GM12878 (cell line): ENCODE measurements at regions not wholly inside any gene's neighbourhood (a gene's known extent, or its start where the extent isn't known, plus 50 kb on each side); places are given as distances from the start of the nearest gene placed in this dataset.

Source experiments
- ATAC-seq: fragments of 200-7000 bp; cut with Tn5 transposase; 3 replicates; pipeline ENCODE4 v1.9.1; 2020; ENCODE audit warnings: mild to moderate bottlenecking, moderate library complexity
- BruUV-seq: library from RNA; stranded (reverse); fragments of 400-500 nt; replicated peaks from 2 replicates; lab custom pipeline; 2021; lab: Mats Ljungman, UMichigan
- CTCF ChIA-PET: fragments of 300-600 bp; sonication (Branson Sonifier 250); formaldehyde crosslinking; extraction: SDS; loops from one replicate; lab custom pipeline; 2021; ENCODE audit warnings: inconsistent platforms; lab: Yijun Ruan, JAX
- POLR2A ChIA-PET: fragments of 350-600 bp; formaldehyde crosslinking; extraction: SDS; loops from one replicate; lab custom pipeline; 2021; ENCODE audit warnings: inconsistent platforms; lab: Charles Lee
- RAD21 ChIA-PET: fragments of 300-600 bp; sonication (Branson Sonifier 250); formaldehyde crosslinking; loops from one replicate; lab custom pipeline; 2023; ENCODE audit warnings: antibody characterized with exemption; ENCODE audit not compliant: unreplicated experiment; lab: Charles Lee
- SMC1A ChIA-PET: fragments of 300-600 bp; sonication (Branson Sonifier 250); formaldehyde crosslinking; loops from one replicate; lab custom pipeline; 2023; ENCODE audit not compliant: unreplicated experiment, uncharacterized antibody; lab: Charles Lee
- DNase-seq: peaks from one replicate; pipeline ENCODE4 v3.0.0-alpha.2; 2011; ENCODE audit warnings: low read depth, low spot score
- FAIRE-seq: peaks from 3 replicates; lab custom pipeline; 2011; peaks lifted over from hg19 to GRCh38; lab: Jason Lieb, UNC
- H2AFZ ChIP-seq: 2 replicates; pipeline ENCODE4 v1.6.0; 2011; ENCODE audit warnings: low read depth, low read length, control low read depth; ENCODE audit not compliant: control insufficient read depth
- H3K27ac ChIP-seq: 2 replicates; pipeline ENCODE4 v1.5.1; 2011; ENCODE audit warnings: control low read depth; ENCODE audit not compliant: control insufficient read depth, insufficient read depth
- H3K27me3 ChIP-seq, 2 experiments: replicated peaks in 1 of 2; 2 replicates each; pipeline versions ENCODE4 v1.6.0 to v1.6.1; 2011; ENCODE audit warnings: low read length in 1 of 2; ENCODE audit not compliant: control insufficient read depth in 2 of 2, insufficient read depth in 2 of 2
- H3K36me3 ChIP-seq, 2 experiments: 2 replicates each; pipeline ENCODE4 v1.5.1; 2011; ENCODE audit warnings: low read length in 1 of 2; ENCODE audit not compliant: control insufficient read depth in 2 of 2, insufficient read depth in 2 of 2
- H3K4me1 ChIP-seq: 2 replicates; pipeline ENCODE4 v1.6.1; 2011; ENCODE audit warnings: mild to moderate bottlenecking, low read length, moderate library complexity, mixed read lengths; ENCODE audit not compliant: control insufficient read depth, insufficient read depth
- H3K4me2 ChIP-seq: 2 replicates; pipeline ENCODE4 v1.6.0; 2011; ENCODE audit warnings: control low read depth; ENCODE audit not compliant: control insufficient read depth, insufficient read depth
- H3K4me3 ChIP-seq: fragments of 200-600 bp; sonication (generic); 2 replicates; pipeline ENCODE4 v1.5.1; 2016
- H3K79me2 ChIP-seq: 2 replicates; pipeline ENCODE4 v1.6.0; 2011; ENCODE audit warnings: low read length; ENCODE audit not compliant: control insufficient read depth, insufficient read depth
- H3K9ac ChIP-seq: 2 replicates; pipeline ENCODE4 v1.8.0; 2011; ENCODE audit warnings: low read length, control low read depth, mixed read lengths; ENCODE audit not compliant: control insufficient read depth, insufficient read depth
- H3K9me3 ChIP-seq: replicated peaks from 3 replicates; pipeline ENCODE4 v1.5.1; 2011; ENCODE audit warnings: mild to moderate bottlenecking, low read length; ENCODE audit not compliant: control insufficient read depth, insufficient read depth
- H4K20me1 ChIP-seq: 2 replicates; pipeline ENCODE4 v1.6.0; 2011; ENCODE audit not compliant: control insufficient read depth, insufficient read depth
- BHLHE40 ChIP-seq, 2 experiments: fragments of 450-650 bp in 1 of 2; IDR thresholded peaks; 2 replicates each; pipeline ENCODE4 v1.6.1; 2011 to 2017; ENCODE audit warnings: low read depth in 2 of 2, borderline replicate concordance in 1 of 2, improper control_type of control experiment in 1 of 2, low read length in 1 of 2, mild to moderate bottlenecking in 1 of 2
- BRCA1 ChIP-seq: IDR thresholded peaks from 2 replicates; pipeline ENCODE4 v1.6.1; 2011; ENCODE audit warnings: low read depth, low read length, improper control_type of control experiment
- E4F1 ChIP-seq: fragments of 450-650 bp; IDR thresholded peaks from 2 replicates; pipeline ENCODE4 v1.6.1; 2018; ENCODE audit warnings: borderline replicate concordance, mild to moderate bottlenecking; ENCODE audit not compliant: partially characterized antibody
- EP300 ChIP-seq, 2 experiments: fragments of 150-350 bp in 1 of 2; IDR thresholded peaks; 2 replicates each; pipeline ENCODE4 v1.6.1; 2011 to 2012; ENCODE audit warnings: low read depth in 2 of 2, low read length in 2 of 2, borderline replicate concordance in 1 of 2, improper control_type of control experiment in 1 of 2, inconsistent platforms in 1 of 2; ENCODE audit not compliant: control insufficient read depth in 1 of 2
- FOXK2 ChIP-seq: fragments of 450-650 bp; IDR thresholded peaks from 2 replicates; pipeline ENCODE4 v1.6.1; 2017; ENCODE audit warnings: mild to moderate bottlenecking, moderate library complexity
- HCFC1 ChIP-seq: fragments of 150-350 bp; IDR thresholded peaks from 2 replicates; pipeline ENCODE4 v1.6.1; 2014; ENCODE audit warnings: low read length
- KDM1A ChIP-seq: fragments of 200-600 bp; sonication (generic); IDR thresholded peaks from 2 replicates; pipeline ENCODE4 v1.6.1; 2016; ENCODE audit warnings: borderline replicate concordance
- MXI1 ChIP-seq: fragments of 150-350 bp; IDR thresholded peaks from 2 replicates; pipeline ENCODE4 v1.6.1; 2011; ENCODE audit warnings: low read depth, mild to moderate bottlenecking, inconsistent platforms, low read length, improper control_type of control experiment
- NR2F1 ChIP-seq: fragments of 450-650 bp; conservative IDR thresholded peaks from 2 replicates; pipeline ENCODE4 v1.6.1; 2017; ENCODE audit warnings: mild to moderate bottlenecking
- PBX3 ChIP-seq: IDR thresholded peaks from 2 replicates; pipeline ENCODE4 v1.6.1; 2011; ENCODE audit warnings: mild to moderate bottlenecking, low read depth, low read length, moderate library complexity; ENCODE audit not compliant: insufficient replicate concordance
- POLR2A ChIP-seq: IDR thresholded peaks from 2 replicates; pipeline ENCODE4 v1.6.1; 2011; ENCODE audit warnings: low read depth, mild to moderate bottlenecking, low read length
- POLR2AphosphoS2 ChIP-seq: IDR thresholded peaks from 2 replicates; pipeline ENCODE4 v1.6.1; 2011; ENCODE audit warnings: low read depth, mild to moderate bottlenecking, low read length, improper control_type of control experiment, moderate library complexity
- SP1 ChIP-seq: IDR thresholded peaks from one replicate; pipeline ENCODE4 v1.6.1; 2011; ENCODE audit warnings: low read depth, low read length
- SRF ChIP-seq, 2 experiments: IDR thresholded peaks; 2 replicates each; pipeline ENCODE4 v1.6.1; 2011; ENCODE audit warnings: low read depth in 2 of 2, low read length in 2 of 2, mild to moderate bottlenecking in 1 of 2, moderate library complexity in 1 of 2
- STAT3 ChIP-seq: IDR thresholded peaks from 2 replicates; pipeline ENCODE4 v1.6.1; 2011; ENCODE audit warnings: low read depth, low read length, improper control_type of control experiment
- ZNF24 ChIP-seq: fragments of 450-650 bp; IDR thresholded peaks from 2 replicates; pipeline ENCODE4 v1.6.1; 2017; ENCODE audit warnings: antibody characterized with exemption, mild to moderate bottlenecking
- ZNF687 ChIP-seq: fragments of 450-650 bp; IDR thresholded peaks from 2 replicates; pipeline ENCODE4 v1.6.1; 2017; ENCODE audit warnings: mild to moderate bottlenecking, moderate library complexity
- ZZZ3 ChIP-seq: IDR thresholded peaks from 2 replicates; pipeline ENCODE4 v1.6.1; 2011; ENCODE audit warnings: low read depth; ENCODE audit not compliant: control insufficient read depth, insufficient read length
- WGBS: methylation state at CpG from one replicate; pipeline ENCODE4 v1.1.6; 2016; ENCODE audit warnings: low lambda C conversion rate; ENCODE audit not compliant: insufficient replicate concordance, insufficient coverage; ENCODE audit errors: missing lambda C conversion rate; 5-methylcytosine and 5-hydroxymethylcytosine counted together
- in situ Hi-C: fragments of 300-500 bp; cut with MboI; formaldehyde crosslinking; loops from 9 replicates; pipeline ENCODE4 v1.14.3; 2018; ENCODE audit warnings: mixed read lengths
- intact Hi-C: fragments of 100-400 bp; cut with micrococcal nuclease; formaldehyde crosslinking; loops from one replicate; pipeline ENCODE4 v1.14.2; 2022; ENCODE audit not compliant: unreplicated experiment

- no peak for ATAC-seq
- BruUV-seq: no TSS peak
- in situ Hi-C loops: no loop called here
These were observed 555.1 kb upstream of the SGCG start for GRCh38 chr13:22625691-22626090.

More at GRCh38 chr13:22625691-22626090, 555.1 kb upstream of the SGCG start:
- no peaks in the 10 kb centered on the region for H3K4me1 ChIP-seq
- no peak overlapping the region for H3K27ac ChIP-seq
- RAD21 ChIA-PET: no interaction called here
- H3K79me2 ChIP-seq: no peaks in the 10 kb centered on the region
- POLR2A ChIA-PET: no interaction called here
- H3K9ac ChIP-seq: no peak overlapping the region
- TF ChIP-seq FOXK2 (no peak), EP300 (IDR thresholded peaks at IDR 0.05; ENCODE audit: borderline replicate concordance in 1 of 2, control insufficient read depth in 1 of 2, low read depth in 2 of 2, low read length in 2 of 2) (no peak), PBX3 (no peak), BHLHE40 (IDR thresholded peaks at IDR 0.05; ENCODE audit: borderline replicate concordance in 1 of 2, low read depth in 2 of 2, low read length in 1 of 2) (no peak), POLR2A (no peak), ZNF687 (no peak), NR2F1 (no peak), HCFC1 (no peak), STAT3 (no peak), SRF (IDR thresholded peaks at IDR 0.05; ENCODE audit: low read depth in 2 of 2, low read length in 2 of 2) (no peak), E4F1 (no peak), MXI1 (no peak), ZNF24 (no peak), ZZZ3 (no peak), POLR2AphosphoS2 (no peak), SP1 (no peak), BRCA1 (no peak), KDM1A (no peak)
- TF ChIP-seq, all 136 proteins: peak for 0
- 62% methylated on average over 5 of the region's 5 CpGs for WGBS
- FAIRE-seq (no peak), DNase-seq (no peak)
- no peak overlapping the region for H3K4me3 ChIP-seq
- H2AFZ ChIP-seq: no peak overlapping the region
- ChIA-PET CTCF (no interaction called here), SMC1A (no interaction called here)
- intact Hi-C loops: no loop called here
- H4K20me1 ChIP-seq: no peaks in the 10 kb centered on the region
- H3K36me3 ChIP-seq: no peaks in the 10 kb centered on the region
- H3K9me3 ChIP-seq: no peaks in the 10 kb centered on the region
- H3K4me2 ChIP-seq: no peak overlapping the region
- no peaks in the 10 kb centered on the region for H3K27me3 ChIP-seq
